ENCODE measurements at regions not wholly inside any gene's neighbourhood (a gene's known extent, or its start where the extent isn't known, plus 50 kb on each side); places are given as distances from the start of the nearest gene placed in this dataset.
"Not testable (repeated sequence)": the region's sequence is repeated elsewhere in the genome, so short reads cannot be mapped to it uniquely, and the experiment has no call there.

GRCh38 chr9:97773723-97774122 lies 76.6 kb upstream of the XPA start:
- DNase-seq, result peak; percentile 35

DNA sequence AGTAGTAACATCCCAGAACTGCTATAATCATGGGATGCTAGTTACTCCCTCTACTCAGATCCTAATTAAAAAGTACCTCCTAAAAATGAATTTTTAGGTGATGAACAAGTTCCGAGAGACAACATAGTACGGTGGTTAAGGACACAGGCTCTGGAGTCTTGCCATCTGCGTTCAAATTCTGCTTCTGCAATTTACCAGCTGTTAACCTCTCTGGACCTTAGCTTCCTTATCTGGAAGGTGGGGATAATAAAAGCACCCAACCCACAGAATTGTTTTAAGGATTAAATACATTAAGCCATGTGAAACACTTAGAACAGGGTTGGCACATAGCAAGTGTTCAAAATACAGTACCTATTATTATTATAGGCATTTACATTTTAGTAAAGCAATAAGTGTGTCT lies 77.5 kb upstream of the XPA start:
- no peak for DNase-seq

DNA sequence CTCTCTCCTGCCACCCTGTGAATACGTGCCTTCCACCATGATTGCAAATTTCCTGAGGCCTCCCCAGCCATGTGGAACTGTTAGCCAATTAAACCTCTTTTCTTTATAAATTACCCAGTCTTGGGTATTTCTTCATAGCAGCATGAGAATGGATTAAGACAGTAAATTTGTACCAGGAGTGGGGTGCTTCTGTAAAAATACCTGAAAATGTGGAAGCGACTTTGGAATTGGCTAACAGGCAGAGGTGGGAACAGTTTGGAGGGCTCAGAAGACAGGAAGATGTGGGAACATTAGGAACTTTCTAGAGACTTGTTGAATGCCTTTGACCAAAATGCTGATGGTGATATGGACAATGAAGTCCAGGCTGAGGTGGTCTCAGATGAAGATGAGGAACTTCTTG lies 74.3 kb upstream of the FOXE1 start:
- DNase-seq, result not testable (repeated sequence)

GRCh38 chr9:97779608-97780007 lies 73.4 kb upstream of the FOXE1 start:
- no peak for DNase-seq

DNA sequence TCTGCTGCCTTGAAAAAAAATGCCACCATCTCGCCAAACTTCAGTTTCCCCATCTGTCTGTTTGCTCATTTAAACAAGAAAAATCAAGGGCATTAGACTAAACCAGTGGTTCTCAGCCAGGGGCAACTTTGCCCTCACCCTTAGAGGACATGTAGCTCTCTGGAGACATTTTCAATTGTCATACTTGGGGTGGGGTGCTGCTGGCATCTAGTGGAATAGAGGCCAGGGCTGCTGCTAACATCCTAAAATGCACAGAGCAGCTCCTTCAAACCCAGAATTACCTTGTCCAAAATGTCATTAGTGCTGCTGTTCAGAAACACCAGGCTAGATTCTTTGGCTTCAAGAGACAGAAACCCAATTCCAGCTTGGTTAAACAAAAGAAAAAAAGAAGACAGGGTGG lies 71.1 kb upstream of the FOXE1 start:
- DNase-seq, result no peak

DNA sequence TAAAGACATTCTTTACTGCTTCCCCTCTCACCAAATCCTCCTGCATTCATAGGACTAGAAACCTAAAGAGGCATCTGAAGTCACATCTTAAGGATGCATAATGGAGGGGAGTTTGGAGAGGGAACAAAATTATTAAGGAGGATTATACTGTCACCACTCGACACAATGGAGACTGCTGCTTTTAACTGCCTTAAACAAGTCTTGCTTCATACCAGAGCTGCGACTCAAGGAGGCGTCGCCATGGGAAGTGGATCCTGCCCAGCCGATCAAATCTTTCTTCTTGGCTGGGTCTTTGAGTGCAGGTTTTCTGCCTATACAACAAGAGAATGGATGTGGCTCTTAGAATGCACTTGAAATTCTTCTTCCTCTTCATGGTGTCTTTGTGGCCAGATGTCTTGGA lies 66.7 kb upstream of the FOXE1 start:
- no peak for DNase-seq

DNA sequence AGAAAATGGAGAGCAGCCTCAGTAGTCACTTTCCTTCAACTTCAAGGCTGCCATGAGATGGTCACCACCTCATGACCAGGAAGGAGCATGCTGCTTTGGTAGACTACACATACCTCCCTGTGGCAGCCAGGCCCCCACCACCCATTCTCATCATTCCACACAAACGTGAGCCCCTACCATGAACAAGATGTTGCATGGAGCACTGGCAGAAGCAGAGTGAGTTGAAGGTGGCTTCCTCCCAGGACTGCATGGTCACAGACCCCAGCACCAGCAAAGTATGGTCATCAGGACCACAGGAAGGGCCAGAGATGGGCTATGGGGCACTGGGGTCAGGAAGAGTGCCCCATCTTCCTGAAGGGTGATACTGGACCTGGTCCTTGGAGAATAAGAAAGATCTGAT lies 65.5 kb upstream of the FOXE1 start:
- DNase-seq, result no peak

DNA sequence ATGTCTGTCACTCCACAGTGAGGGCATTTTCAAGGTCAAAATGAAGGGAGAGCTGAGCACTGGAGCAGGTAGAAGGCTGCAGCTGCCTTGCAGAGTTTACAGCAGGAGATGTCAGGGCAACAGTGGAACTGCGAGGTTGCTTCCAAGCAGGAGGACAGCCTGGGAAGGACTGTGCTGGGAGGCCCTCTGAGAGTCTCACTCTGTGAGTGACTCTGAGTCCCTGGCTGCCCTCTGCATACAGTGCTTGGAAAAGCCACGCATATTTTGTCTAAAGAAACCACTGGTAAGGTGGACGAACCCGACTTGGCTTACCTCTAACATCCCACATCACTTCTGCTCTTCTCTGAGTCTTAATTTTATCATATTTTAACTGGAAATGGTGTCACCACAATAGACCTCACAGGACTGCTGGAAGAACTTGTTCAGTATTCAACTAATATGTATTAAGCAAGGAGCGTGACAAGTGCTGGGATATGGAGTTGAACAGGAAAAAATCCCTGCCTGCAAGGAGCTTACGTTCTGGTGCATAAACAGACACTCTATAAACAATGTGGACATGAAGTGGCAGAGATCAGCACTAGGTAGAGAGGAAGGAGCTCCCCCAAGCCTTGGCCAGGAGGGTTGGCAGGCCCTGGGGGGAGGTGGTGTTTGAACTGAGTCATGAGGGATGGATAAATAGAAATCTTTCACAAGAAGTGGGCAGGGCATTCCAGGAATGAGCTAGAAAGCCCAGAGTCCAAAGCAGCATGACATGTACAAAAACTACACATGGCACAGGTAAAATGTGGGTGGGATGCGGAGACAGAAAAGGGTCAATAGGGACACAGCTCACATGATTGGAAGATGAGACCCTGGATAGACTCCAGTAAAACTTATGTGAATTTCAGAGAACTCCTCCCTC lies 64.0 kb upstream of the FOXE1 start:
- no peak for DNase-seq

GRCh38 chr9:97790542-97790941 lies 62.5 kb upstream of the FOXE1 start:
- no peak for DNase-seq

GRCh38 chr9:97791542-97791941 lies 61.5 kb upstream of the FOXE1 start:
- no peak for DNase-seq

DNA sequence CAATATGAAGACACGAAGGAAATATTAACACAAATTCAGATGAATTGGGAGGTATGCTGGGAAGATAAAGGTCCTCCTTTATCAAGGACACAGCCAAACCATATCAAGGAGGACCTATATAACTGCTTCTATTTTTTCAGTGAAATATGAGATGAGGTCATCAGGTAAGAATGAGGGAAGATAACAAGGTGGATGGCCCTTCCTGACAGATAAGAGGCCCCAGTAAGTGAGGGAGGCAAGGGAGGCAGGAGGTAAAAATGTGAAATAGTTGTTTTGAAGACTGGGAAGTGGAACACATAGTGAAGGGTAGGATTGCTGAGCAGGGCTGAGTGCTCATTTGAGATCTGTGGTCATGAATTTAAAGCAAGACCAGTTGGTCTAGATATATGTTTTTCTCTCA lies 60.0 kb upstream of the FOXE1 start:
- DNase-seq, result no peak

GRCh38 chr9:97794666-97795065 lies 58.4 kb upstream of the FOXE1 start:
- no peak for DNase-seq

GRCh38 chr9:97796176-97796575 lies 56.9 kb upstream of the FOXE1 start:
- DNase-seq, result not testable (repeated sequence)

- no peak for DNase-seq
These were observed 51.8 kb upstream of the FOXE1 start for GRCh38 chr9:97801180-97801579.

DNA sequence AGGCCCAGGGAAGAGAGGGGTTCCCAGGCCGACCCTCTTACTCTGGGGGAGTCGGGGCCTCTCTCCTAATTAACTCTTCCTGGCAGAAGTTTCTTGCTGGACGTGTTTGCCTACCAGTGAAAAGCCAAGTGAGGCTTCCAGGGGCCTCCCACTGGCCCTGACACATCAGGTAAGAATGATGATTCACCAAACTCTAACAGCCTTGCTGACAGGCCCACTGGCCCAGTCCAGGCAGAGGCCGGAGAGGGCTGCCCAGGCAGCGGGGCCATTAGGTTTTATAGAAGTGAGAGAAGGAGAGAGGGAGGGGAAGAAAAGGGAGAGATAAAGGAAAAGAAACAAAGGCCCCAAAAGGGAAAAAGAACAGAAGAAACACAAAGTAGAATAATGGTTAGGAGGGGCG lies 50.8 kb upstream of the FOXE1 start:
- no peak for DNase-seq

GRCh38 chr9:97803167-97804058 lies 49.6 kb upstream of the FOXE1 start:
- peak; percentile 62 for DNase-seq

Measured in femur (tissue), 1 donor.